ENCODE measurements at regions not wholly inside any gene's neighbourhood (a gene's known extent, or its start where the extent isn't known, plus 50 kb on each side); places are given as distances from the start of the nearest gene placed in this dataset.

DNA sequence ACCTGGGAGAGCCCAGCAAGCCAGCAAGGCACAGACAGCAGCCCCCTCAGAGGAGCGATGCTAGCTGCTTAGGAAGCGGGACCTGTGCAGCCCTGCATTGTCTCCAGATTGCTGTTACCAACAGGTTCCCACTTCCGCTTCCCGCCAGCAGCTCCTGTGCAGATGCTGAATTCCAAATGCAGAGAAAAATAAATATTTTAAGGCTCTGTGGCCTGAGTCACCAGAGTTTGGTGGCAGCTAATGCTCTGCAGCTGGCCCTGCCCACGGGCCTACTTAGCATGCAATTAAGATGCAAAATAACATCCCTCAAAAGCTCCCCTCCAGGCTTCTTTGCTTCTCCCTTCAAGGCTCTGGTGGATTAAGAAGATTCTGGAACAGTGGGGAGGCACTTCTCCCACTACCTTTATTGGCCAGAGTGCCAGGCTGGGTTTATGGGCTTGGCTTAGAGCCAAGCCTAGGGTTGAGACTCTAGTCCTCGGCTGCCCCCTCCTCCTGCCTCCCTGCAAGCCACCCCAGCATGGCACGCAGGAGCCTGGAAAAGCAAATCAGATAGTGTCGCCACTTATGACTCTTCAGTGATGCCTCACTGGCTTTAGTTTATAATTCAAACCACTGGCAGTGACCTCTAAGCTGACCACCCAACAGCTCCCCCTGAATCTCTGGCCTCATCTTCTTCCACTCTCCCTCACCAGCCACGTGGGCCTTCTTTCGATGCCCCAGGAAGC, 207.1 kb upstream of the ZC3H12A start:
- ChIA-PET CTCF (no interaction called here), POLR2A (no interaction called here)

- ChIA-PET CTCF (no interaction called here), POLR2A (no interaction called here)
These were observed 203.7 kb upstream of the ZC3H12A start for GRCh38 chr1:37270639-37271038.

DNA sequence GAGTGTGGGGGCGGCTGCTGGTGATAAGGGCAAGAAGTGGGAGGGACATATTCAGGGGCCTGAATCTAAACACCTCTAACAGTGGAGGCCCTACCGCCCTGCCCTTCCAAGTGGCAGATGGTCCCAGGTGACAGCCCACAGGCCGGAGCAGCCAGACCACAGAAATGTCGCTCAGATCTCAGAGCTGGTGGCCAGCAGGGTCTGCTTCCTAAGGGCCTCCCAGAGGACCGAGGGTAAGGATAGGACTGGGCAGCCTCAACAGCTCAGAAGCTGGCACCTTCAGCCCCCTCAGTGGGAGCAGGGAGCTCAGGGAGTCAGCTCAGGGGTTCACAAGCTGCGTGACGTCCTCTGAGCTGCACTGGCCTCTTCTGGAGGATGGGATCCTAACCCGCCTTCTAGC, 201.8 kb upstream of the ZC3H12A start:
- ChIA-PET CTCF (no interaction called here), POLR2A (no interaction called here)

- ChIA-PET CTCF (interaction anchor here (0.6 kb wide), 1 partner anchor 171 kb away, joined by 4 read pairs; no protein-coding TSS in a partner anchor), POLR2A (interaction anchor here (0.6 kb wide), 1 partner anchor 111 kb away, joined by 3 read pairs; no protein-coding TSS in a partner anchor)
These were observed 199.9 kb upstream of the ZC3H12A start for GRCh38 chr1:37274486-37274885.

DNA sequence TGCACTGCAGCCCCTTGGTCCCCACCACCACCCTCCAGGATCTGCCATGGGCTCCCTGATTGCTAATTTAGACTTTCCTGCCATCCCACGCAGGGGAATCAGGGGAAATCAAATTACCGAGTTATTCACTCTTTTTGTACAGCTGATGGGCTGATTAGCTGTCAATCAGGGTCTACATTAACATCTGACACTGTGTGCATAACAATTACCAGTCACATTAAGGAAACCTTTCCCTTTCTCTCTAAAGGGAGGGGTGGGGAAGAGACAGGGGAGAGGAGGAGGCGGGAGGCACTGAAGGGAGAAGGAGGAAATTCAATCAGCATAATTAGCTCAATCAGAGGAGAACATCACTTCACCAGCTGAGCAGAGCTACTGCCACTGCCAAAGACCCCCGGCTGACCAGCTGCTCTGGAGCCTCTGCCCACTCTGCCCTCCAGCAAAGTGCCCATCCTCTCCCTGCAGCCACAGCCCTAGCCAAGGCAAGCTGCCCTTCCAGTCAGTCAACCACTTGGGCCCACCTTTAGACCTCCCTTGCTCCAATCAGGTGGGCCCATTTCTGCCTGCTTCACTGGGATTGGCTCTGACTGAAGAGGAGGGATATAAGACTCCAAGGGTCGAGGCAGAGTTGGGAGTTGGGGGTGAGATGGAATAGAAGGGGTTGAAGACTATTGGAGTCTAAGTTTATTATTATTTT, 199.3 kb upstream of the ZC3H12A start:
- ChIA-PET CTCF (interaction anchor here (0.6 kb wide), 1 partner anchor 170 kb away, joined by 4 read pairs; no protein-coding TSS in a partner anchor), POLR2A (interaction anchor here (0.6 kb wide), 1 partner anchor 111 kb away, joined by 3 read pairs; no protein-coding TSS in a partner anchor)

- ChIA-PET CTCF (no interaction called here), POLR2A (no interaction called here)
These were observed 197.0 kb upstream of the ZC3H12A start for GRCh38 chr1:37277366-37277765.

DNA sequence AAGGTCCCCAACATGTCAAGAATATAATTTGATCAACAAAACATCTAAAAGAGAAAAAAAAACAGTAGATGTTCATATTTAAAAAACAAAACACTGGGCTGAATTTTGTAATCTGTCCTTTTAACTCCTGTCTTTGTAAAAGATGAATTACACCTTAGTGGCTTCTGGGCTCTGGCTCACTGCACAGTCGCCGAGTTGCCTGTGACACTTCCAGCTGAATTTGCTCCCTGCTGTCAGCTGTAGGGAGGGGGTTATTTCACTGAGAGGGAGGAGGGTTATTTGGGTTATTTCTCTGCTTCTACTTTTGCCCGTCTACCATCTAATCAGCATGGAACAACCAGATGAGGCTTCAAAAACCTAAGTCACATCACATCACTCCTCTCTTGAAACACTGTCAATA, 193.0 kb upstream of the ZC3H12A start:
- ChIA-PET POLR2A (no interaction called here), CTCF (interaction anchor here (0.6 kb wide), 1 partner anchor 117 kb away, joined by 3 read pairs; no protein-coding TSS in a partner anchor)

GRCh38 chr1:37282764-37283163, 191.6 kb upstream of the ZC3H12A start:
- CTCF ChIA-PET = no interaction called here
- POLR2A ChIA-PET = no interaction called here

DNA sequence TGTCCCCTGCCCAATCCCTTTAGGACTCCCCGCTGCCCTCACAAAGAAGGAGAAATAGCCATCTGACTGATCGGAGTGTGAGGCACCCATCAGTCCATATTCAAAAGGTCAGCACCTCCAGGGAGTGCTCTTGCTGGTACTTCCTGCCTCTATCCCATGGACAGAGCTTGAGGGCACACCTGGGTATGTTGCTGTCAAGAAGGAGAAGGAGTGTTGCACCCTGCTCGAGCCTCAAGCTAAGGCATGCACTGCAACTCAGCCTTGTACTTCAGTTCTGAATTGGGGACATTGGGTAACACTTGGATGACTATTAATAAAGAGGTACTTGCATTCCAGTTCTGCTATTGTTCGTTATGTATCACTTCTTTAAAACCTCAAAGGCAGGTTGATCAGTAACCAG, 190.3 kb upstream of the ZC3H12A start:
- CTCF ChIA-PET = no interaction called here
- POLR2A ChIA-PET = no interaction called here

DNA sequence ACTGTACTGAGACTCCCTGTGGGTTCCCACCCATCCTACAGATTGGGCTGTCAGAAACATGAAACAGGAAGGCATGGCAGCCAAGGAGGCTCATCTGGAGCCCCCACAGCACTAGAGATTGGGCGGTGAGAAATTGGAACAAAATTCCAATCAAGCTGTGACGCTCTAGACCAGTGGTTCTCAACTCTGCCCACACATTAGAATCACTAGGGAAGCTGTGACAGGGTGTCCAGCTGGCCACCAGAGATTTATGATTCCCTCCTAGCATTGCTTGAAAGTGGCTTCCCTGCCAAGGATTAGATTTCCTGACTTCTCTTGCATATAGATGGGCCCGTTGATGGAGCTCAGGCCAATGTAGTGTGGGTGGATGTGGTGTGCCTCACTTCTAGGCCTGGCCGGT, 187.5 kb upstream of the ZC3H12A start:
- CTCF ChIA-PET = no interaction called here
- POLR2A ChIA-PET = no interaction called here

- POLR2A ChIA-PET = no interaction called here
These were observed 185.5 kb upstream of the ZC3H12A start for GRCh38 chr1:37288900-37289299.

GRCh38 chr1:37290718-37291117, 183.7 kb upstream of the ZC3H12A start:
- ChIA-PET POLR2A (no interaction called here), CTCF (no interaction called here)

More at GRCh38 chr1:37288900-37289299, 185.5 kb upstream of the ZC3H12A start:
- CTCF ChIA-PET = no interaction called here

DNA sequence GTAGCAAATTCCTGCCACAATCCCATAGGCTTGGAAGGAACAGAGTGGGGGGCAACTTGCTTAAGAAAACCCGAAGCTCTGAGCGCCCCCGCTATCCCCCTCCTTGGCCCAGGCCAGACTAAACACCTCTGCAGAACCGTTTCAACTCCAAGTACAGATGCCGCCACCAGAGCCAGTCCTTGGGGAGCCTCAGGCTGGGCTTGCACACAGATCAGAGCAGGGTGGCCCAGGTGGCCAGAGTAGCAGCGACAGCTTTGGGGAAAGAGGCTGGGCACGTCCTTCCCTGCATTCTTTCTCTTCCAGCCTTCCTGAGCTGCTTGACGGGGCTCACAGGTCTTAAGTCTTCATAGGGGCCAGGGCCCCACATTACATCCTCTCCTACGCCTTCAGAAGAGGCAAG, 181.6 kb upstream of the ZC3H12A start:
- ChIA-PET CTCF (no interaction called here), POLR2A (no interaction called here)

GRCh38 chr1:37294096-37294495, 180.3 kb upstream of the ZC3H12A start:
- ChIA-PET CTCF (no interaction called here), POLR2A (no interaction called here)

DNA sequence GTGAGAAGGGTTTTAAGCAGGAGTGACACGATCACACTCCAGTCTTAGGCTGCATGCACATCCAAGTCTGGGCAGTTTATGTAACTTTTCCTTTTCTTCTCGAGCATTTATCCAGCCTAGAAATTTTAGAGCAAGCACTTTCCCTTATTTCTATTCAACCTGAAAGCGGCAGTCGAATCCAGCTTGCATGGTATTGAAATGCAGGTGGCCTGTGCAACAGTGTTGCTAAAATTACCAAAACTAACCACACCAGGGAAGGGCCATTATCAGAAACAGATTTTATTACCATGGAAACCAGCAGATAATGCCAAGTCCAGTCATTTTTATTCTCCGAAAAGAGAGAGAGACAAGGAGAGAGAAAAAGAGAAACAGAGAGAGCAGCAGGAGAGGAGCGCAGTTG, 179.9 kb upstream of the ZC3H12A start:
- ChIA-PET POLR2A (no interaction called here), CTCF (no interaction called here)

GRCh38 chr1:37298769-37299168, 175.6 kb upstream of the ZC3H12A start:
- ChIA-PET CTCF (no interaction called here), POLR2A (no interaction called here)

DNA sequence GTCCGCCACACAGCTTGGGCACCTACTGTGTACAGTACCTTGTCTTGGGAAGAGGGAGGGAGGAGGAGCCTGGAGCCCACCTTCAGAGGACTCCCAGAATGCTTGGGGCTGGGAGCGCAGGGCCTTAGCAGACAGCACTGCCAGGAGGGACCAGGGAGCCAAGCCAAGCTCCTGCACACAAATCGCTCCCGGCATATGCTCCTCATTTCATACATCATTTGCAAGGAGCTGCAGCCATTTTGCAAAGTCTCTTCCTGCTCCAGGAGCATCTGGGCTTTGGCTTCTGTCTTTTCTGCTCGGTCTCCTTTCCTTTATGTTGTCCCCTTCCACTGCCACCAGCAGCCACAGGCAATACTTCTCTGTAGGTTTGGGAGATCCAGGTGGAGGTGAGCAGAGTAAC, 175.2 kb upstream of the ZC3H12A start:
- CTCF ChIA-PET = no interaction called here
- POLR2A ChIA-PET = no interaction called here

GRCh38 chr1:37303884-37304574, 170.4 kb upstream of the ZC3H12A start:
- ChIA-PET CTCF (no interaction called here), POLR2A (no interaction called here)

- ChIA-PET POLR2A (no interaction called here), CTCF (no interaction called here)
These were observed 169.3 kb upstream of the ZC3H12A start for GRCh38 chr1:37305108-37305507.

DNA sequence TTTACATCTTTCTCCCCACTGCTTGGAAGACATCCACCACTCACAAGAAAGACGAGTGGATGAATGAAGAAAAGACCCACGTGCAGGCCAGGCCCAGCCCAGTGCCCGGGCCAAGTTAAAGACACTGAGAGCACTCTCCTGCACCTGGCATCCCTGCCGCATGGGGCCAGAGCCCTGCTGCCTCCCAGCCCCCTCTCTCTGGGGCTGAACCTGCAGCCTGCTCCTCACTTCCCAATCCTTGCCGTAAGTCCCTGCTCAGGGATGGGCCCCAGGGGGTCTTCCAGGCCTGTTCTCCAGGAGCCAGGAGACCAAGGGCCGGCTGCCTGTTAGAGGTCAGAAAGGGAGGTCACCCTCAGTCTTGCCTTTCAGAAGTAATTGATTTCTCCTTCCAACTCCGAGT, 168.5 kb upstream of the ZC3H12A start:
- ChIA-PET POLR2A (no interaction called here), CTCF (no interaction called here)

DNA sequence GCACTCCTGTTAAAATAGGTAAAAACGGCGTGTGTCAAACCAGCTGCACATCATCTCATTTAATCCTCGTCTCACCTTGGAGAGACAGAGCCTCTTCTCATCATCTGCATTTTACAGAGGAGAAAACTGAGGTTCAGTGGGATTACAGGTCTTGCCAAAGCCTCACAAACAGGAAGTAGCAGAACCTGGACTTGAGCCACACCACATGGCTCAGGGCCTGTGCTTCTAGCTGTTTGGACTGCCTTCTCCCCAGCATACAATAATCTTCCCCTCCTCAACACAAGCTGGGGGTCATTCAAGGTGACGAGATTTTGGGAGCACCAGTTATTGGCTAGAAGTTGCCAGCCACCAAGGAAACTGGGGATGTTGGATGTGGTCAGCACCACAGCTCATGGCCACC, 167.9 kb upstream of the ZC3H12A start:
- POLR2A ChIA-PET = no interaction called here
- CTCF ChIA-PET = no interaction called here
